Endothelial cell of umbilical vein (primary cell): ENCODE measurements at regions not wholly inside any gene's neighbourhood (a gene's known extent, or its start where the extent isn't known, plus 50 kb on each side); places are given as distances from the start of the nearest gene placed in this dataset.

ENCODE experiments used
- BruUV-seq: library from RNA; stranded (reverse); fragments of 400-500 nt; replicated peaks from 2 replicates; lab custom pipeline; 2021; lab: Mats Ljungman, UMichigan
- CTCF ChIA-PET: fragments of 300-600, 350-600 bp; sonication (Branson Sonifier 250); formaldehyde crosslinking; loops from one replicate; lab custom pipeline; 2021; ENCODE audit warnings: antibody characterized with exemption, inconsistent platforms; lab: Charles Lee
- POLR2A ChIA-PET: fragments of 300-600, 350-600 bp; sonication (Branson Sonifier 250); formaldehyde crosslinking; loops from one replicate; lab custom pipeline; 2021; ENCODE audit warnings: antibody characterized with exemption, inconsistent platforms; lab: Charles Lee
- DNase-seq: peaks from one replicate; pipeline ENCODE4 v3.0.0-alpha.2; 2011; ENCODE audit warnings: low read depth, low spot score
- FAIRE-seq: peaks from 2 replicates; lab custom pipeline; 2011; peaks lifted over from hg19 to GRCh38; lab: Jason Lieb, UNC
- H2AFZ ChIP-seq: 2 replicates; pipeline ENCODE4 v1.6.0; 2012; ENCODE audit warnings: low read depth, low read length, control low read depth, inconsistent platforms
- H3K27ac ChIP-seq: 2 replicates; pipeline ENCODE4 v1.5.1; 2011; ENCODE audit warnings: low read depth, mild to moderate bottlenecking, control low read depth, low read length, moderate library complexity; ENCODE audit not compliant: insufficient read depth
- H3K27me3 ChIP-seq, 2 experiments: 2 replicates each; pipeline versions ENCODE4 v1.6.0 to v1.6.1; 2011; ENCODE audit warnings: low read length in 2 of 2, mixed read lengths in 1 of 2; ENCODE audit not compliant: control insufficient read depth in 2 of 2, insufficient read depth in 2 of 2
- H3K36me3 ChIP-seq, 2 experiments: 2 replicates in 1 of 2; 3 replicates in 1 of 2; pipeline ENCODE4 v1.5.1; 2011; ENCODE audit warnings: low read length in 2 of 2, mild to moderate bottlenecking in 1 of 2, moderate library complexity in 1 of 2; ENCODE audit not compliant: control insufficient read depth in 2 of 2, insufficient read depth in 2 of 2; ENCODE audit errors: extremely low read depth in 1 of 2
- H3K4me1 ChIP-seq: 3 replicates; pipeline ENCODE4 v1.5.1; 2011; ENCODE audit warnings: mild to moderate bottlenecking, low read length; ENCODE audit not compliant: control insufficient read depth, insufficient read depth; ENCODE audit errors: extremely low read depth
- H3K4me2 ChIP-seq: 2 replicates; pipeline ENCODE4 v1.6.1; 2011; ENCODE audit warnings: low read length, control low read depth, mixed read lengths; ENCODE audit not compliant: insufficient read depth
- H3K4me3 ChIP-seq, 3 experiments: fragments of 200-600 bp in 1 of 3; sonication (generic), shearing (Covaris generic) in 1 of 3; replicated peaks in 1 of 3; 2 replicates each; pipeline ENCODE4 v1.5.1; 2011 to 2016; ENCODE audit warnings: control low read depth in 3 of 3, low read length in 3 of 3, mild to moderate bottlenecking in 2 of 3, inconsistent platforms in 1 of 3, low read depth in 1 of 3, moderate library complexity in 1 of 3; ENCODE audit not compliant: insufficient read depth in 1 of 3
- H3K79me2 ChIP-seq: 2 replicates; pipeline ENCODE4 v1.6.0; 2012; ENCODE audit warnings: low read length, inconsistent platforms; ENCODE audit not compliant: control insufficient read depth, insufficient read depth
- H3K9ac ChIP-seq: replicated peaks from 2 replicates; pipeline ENCODE3; 2011; ENCODE audit warnings: low read length, control low read depth; ENCODE audit not compliant: insufficient read depth; ENCODE audit errors: extremely low read depth
- H3K9me1 ChIP-seq: replicated peaks from 3 replicates; pipeline ENCODE4 v1.6.0; 2011; ENCODE audit warnings: mild to moderate bottlenecking, low read length; ENCODE audit not compliant: control insufficient read depth, insufficient read depth; ENCODE audit errors: extremely low read depth
- H3K9me3 ChIP-seq: replicated peaks from 2 replicates; pipeline ENCODE4 v1.5.1; 2012; ENCODE audit warnings: low read length, inconsistent platforms; ENCODE audit not compliant: control insufficient read depth, insufficient read depth
- H4K20me1 ChIP-seq: replicated peaks from 2 replicates; pipeline ENCODE3; 2011; ENCODE audit warnings: mild to moderate bottlenecking, low read length; ENCODE audit not compliant: control insufficient read depth, insufficient read depth; ENCODE audit errors: extremely low read depth
- EZH2 ChIP-seq: IDR thresholded peaks from 2 replicates; pipeline ENCODE4 v1.6.1; 2012; ENCODE audit warnings: borderline replicate concordance, low read depth, mild to moderate bottlenecking, moderate library complexity, low read length, inconsistent platforms; ENCODE audit not compliant: severe bottlenecking
- FOS ChIP-seq: IDR thresholded peaks from 2 replicates; pipeline ENCODE4 v1.6.1; 2011; ENCODE audit warnings: mild to moderate bottlenecking, low read length, moderate library complexity, borderline replicate concordance; ENCODE audit not compliant: insufficient read depth
- GATA2 ChIP-seq: IDR thresholded peaks from 2 replicates; pipeline ENCODE4 v1.7.0; 2011; ENCODE audit warnings: low read depth, mild to moderate bottlenecking, moderate library complexity, mixed read lengths, low read length; ENCODE audit not compliant: insufficient read length, insufficient read depth
- JUN ChIP-seq: IDR thresholded peaks from 2 replicates; pipeline ENCODE4 v1.6.1; 2011; ENCODE audit warnings: borderline replicate concordance, low read depth; ENCODE audit not compliant: insufficient read length, insufficient read depth
- MYC ChIP-seq: IDR thresholded peaks from one replicate; pipeline ENCODE4 v1.6.1; 2011; ENCODE audit warnings: mild to moderate bottlenecking, low read depth, low read length
- POLR2A ChIP-seq: IDR thresholded peaks from 2 replicates; pipeline ENCODE4 v1.6.1; 2012; ENCODE audit warnings: low read depth, mild to moderate bottlenecking, control low read depth, low read length
- POLR2AphosphoS5 ChIP-seq: IDR thresholded peaks from 2 replicates; pipeline ENCODE4 v1.6.1; 2012; ENCODE audit warnings: low read depth, mild to moderate bottlenecking, control low read depth, low read length, moderate library complexity; ENCODE audit not compliant: insufficient read depth
- dilution Hi-C: fragments of 300-500 bp; cut with MboI; formaldehyde crosslinking; loops from one replicate; pipeline ENCODE4 v1.15.0; 2019; ENCODE audit warnings: low sequenced_read_pairs; ENCODE audit not compliant: extremely low pct_ligation_motif_present
- intact Hi-C: fragments of 100-400 bp; cut with micrococcal nuclease; formaldehyde crosslinking; loops from one replicate; pipeline ENCODE4 v1.10.0; 2022
- TF ChIP-seq, protein P1 (sequence below), 2 donors: IDR thresholded peaks; 1 replicate in 1 of 2; 2 replicates in 1 of 2; pipeline ENCODE4 v1.5.1; 2011; ENCODE audit warnings: low read length in 2 of 2, mild to moderate bottlenecking in 2 of 2, moderate library complexity in 2 of 2, control low read depth in 1 of 2, inconsistent platforms in 1 of 2, low read depth in 1 of 2; ENCODE audit not compliant: insufficient read depth in 1 of 2; ENCODE audit errors: extremely low read depth in 1 of 2
- TF ChIP-seq, protein P2 (sequence below): IDR thresholded peaks from 2 replicates; pipeline ENCODE4 v1.6.1; 2011; ENCODE audit not compliant: insufficient read depth, insufficient read length

DNA sequence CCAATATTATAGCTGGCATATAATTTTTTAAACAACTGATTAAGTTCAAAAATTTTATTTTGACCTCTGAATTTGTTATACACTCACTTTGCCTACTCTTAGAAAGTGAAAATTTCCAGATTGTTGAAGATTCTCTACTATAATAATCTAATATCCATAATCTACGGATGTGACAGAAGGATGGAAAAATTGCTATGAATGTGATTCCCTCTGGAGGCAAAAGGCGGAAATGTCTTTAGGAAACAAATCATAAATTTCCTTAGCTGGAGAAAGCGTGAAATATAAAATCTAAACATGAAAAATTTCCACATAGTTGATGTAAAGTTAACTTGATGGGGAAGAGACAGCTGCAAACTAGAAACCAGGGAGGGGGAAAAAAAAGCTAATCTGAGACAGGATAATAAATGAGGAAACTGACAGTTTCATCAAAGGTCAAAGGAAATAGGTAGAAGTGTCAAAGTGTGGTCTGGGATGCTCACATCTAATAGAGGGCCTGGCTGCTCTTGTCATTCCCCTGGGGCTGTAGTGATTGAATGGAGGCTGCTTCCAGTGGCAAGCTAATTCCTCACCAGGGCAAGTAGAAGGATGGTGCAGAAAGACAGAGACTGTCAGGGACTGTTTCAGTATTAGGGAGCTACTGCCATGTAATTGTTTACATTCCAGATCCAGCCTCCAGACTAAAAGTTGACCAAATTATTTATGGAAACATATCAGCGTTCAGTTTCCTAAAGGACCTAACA, 264.5 kb downstream of the SDHAF3 start:
- dilution Hi-C loops (no loop called here), intact Hi-C loops (no loop called here)
- ChIA-PET POLR2A (no interaction called here), CTCF (no interaction called here)
- no peaks in the 10 kb centered on the region for H3K9me3 ChIP-seq
- no peaks in the 10 kb centered on the region for H4K20me1 ChIP-seq
- H3K9me1 ChIP-seq = no peaks in the 10 kb centered on the region
- no peak for DNase-seq
- BruUV-seq = no TSS peak
- no peak overlapping the region for H3K27ac ChIP-seq
- H3K4me1 ChIP-seq = no peaks in the 10 kb centered on the region
- no peak overlapping the region for H3K4me3 ChIP-seq
- H3K9ac ChIP-seq = no peak overlapping the region
- H3K79me2 ChIP-seq = no peaks in the 10 kb centered on the region
- FAIRE-seq = no peak
- H3K27me3 ChIP-seq = no peaks in the 10 kb centered on the region
- H3K36me3 ChIP-seq = no peaks in the 10 kb centered on the region
- no peak overlapping the region for H2AFZ ChIP-seq
- H3K4me2 ChIP-seq = no peak overlapping the region
- TF ChIP-seq JUN (no peak), MYC (no peak), POLR2AphosphoS5 (no peak), EZH2 (no peak), GATA2 (no peak), FOS (no peak), POLR2A (no peak)
- TF ChIP-seq, protein P1, sequence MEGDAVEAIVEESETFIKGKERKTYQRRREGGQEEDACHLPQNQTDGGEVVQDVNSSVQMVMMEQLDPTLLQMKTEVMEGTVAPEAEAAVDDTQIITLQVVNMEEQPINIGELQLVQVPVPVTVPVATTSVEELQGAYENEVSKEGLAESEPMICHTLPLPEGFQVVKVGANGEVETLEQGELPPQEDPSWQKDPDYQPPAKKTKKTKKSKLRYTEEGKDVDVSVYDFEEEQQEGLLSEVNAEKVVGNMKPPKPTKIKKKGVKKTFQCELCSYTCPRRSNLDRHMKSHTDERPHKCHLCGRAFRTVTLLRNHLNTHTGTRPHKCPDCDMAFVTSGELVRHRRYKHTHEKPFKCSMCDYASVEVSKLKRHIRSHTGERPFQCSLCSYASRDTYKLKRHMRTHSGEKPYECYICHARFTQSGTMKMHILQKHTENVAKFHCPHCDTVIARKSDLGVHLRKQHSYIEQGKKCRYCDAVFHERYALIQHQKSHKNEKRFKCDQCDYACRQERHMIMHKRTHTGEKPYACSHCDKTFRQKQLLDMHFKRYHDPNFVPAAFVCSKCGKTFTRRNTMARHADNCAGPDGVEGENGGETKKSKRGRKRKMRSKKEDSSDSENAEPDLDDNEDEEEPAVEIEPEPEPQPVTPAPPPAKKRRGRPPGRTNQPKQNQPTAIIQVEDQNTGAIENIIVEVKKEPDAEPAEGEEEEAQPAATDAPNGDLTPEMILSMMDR (IDR thresholded peaks at IDR 0.05; ENCODE audit: extremely low read depth in 1 of 2, insufficient read depth in 1 of 2, low read depth in 1 of 2, low read length in 2 of 2) = no peak
- TF ChIP-seq, protein P2, sequence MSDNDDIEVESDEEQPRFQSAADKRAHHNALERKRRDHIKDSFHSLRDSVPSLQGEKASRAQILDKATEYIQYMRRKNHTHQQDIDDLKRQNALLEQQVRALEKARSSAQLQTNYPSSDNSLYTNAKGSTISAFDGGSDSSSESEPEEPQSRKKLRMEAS = no peak
